ENCODE measurements at regions not wholly inside any gene's neighbourhood (a gene's known extent, or its start where the extent isn't known, plus 50 kb on each side); places are given as distances from the start of the nearest gene placed in this dataset.

DNA sequence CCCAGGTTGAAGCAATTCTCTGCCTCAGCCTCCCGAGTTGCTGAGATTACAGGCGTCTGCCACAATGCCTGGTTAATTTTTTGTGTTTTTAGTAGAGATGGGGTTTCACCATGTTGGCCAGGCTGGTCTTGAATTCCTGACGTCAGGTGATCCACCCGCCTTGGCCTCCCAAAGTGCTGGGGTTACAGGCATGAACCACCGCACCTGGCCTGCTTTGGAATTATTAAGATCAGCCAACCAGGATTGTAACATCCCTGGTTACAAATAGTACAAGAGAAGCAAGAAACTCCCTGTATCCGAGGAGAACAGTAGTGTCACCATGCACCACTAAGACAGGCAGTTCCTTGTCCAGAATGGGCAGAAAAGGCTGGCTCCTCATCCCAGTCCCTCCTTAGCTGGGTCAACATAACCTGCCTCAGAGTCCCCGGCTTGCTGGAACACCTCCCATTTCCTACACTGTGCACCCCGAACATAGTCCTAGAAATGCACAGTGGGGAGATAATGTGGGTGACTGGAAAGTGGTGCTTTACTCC is 77.2 kb upstream of the INCENP start:
- H3K27me3 ChIP-seq, result no peaks in the 10 kb centered on the region
- H3K36me3 ChIP-seq, result no peaks in the 10 kb centered on the region
- TF ChIP-seq, protein P1, sequence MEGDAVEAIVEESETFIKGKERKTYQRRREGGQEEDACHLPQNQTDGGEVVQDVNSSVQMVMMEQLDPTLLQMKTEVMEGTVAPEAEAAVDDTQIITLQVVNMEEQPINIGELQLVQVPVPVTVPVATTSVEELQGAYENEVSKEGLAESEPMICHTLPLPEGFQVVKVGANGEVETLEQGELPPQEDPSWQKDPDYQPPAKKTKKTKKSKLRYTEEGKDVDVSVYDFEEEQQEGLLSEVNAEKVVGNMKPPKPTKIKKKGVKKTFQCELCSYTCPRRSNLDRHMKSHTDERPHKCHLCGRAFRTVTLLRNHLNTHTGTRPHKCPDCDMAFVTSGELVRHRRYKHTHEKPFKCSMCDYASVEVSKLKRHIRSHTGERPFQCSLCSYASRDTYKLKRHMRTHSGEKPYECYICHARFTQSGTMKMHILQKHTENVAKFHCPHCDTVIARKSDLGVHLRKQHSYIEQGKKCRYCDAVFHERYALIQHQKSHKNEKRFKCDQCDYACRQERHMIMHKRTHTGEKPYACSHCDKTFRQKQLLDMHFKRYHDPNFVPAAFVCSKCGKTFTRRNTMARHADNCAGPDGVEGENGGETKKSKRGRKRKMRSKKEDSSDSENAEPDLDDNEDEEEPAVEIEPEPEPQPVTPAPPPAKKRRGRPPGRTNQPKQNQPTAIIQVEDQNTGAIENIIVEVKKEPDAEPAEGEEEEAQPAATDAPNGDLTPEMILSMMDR (IDR thresholded peaks at IDR 0.05), result no peak
- TF ChIP-seq POLR2AphosphoS5 (IDR thresholded peaks at IDR 0.05) (no peak), EP300 (IDR thresholded peaks at IDR 0.05) (no peak), POLR2A (IDR thresholded peaks at IDR 0.05) (no peak)
- peaks cover 0 to 6% (median 0%) of the 10 kb centered on the region in 3 donors for H3K4me1 ChIP-seq
- H3K4me3 ChIP-seq, result no peak overlapping the region
- no peak for ATAC-seq
- H3K9me3 ChIP-seq, result no peaks in the 10 kb centered on the region
- 67 to 100% methylated on average over 1 to 3 of the region's 8 CpGs for WGBS, 2 donors (ENCODE audit: low coverage in 1 of 2)
- no peak overlapping the region for H3K27ac ChIP-seq

DNA sequence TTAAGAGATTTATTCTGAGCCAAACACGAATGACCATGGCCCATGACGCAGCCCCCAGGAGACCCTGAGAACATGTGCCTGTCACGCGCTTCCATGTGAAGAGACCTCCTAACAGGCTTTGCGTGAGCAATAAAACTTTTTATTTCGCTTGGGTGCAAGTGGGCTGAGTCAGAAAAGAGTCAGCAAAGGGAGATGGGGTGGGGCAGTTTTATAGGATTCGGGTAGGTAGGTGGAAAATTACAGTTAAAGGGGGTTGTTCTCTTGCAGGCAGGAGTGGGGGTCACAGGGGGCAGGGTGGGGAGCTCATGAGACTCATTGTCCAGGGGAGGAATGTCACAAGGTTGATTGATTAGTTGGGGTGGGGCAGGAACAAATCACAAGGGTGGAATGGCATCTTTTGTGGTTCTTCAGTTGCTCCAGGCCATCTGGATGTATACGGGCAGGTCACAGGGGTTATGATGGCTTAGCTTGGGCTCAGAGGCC is 77.2 kb upstream of the FTH1 start:
- H3K9me3 ChIP-seq, result no peaks in the 10 kb centered on the region
- TF ChIP-seq, protein P1 (IDR thresholded peaks at IDR 0.05), result no peak
- TF ChIP-seq POLR2AphosphoS5 (IDR thresholded peaks at IDR 0.05), result no peak
- TF ChIP-seq POLR2A (IDR thresholded peaks at IDR 0.05), result no peak
- H3K4me3 ChIP-seq, result no peak overlapping the region
- no peak overlapping the region for H3K27ac ChIP-seq
- ATAC-seq, result no peak
- peaks cover 0 to 6% (median 0%) of the 10 kb centered on the region in 3 donors for H3K4me1 ChIP-seq
- no peaks in the 10 kb centered on the region for H3K27me3 ChIP-seq
- WGBS, 2 donors (ENCODE audit: low coverage in 1 of 2), result 67 to 79% methylated on average over 1 to 7 of the region's 8 CpGs
- no peaks in the 10 kb centered on the region for H3K36me3 ChIP-seq

GRCh38 chr11:62035293-62035692 is 67.9 kb upstream of the FTH1 start:
- Histone ChIP-seq H3K4me1 (no peaks in the 10 kb centered on the region), H3K27me3 (no peaks in the 10 kb centered on the region), H3K9me3 (no peaks in the 10 kb centered on the region), H3K4me3 (no peak overlapping the region), H3K27ac (no peak overlapping the region), H3K36me3 (no peaks in the 10 kb centered on the region)
- TF ChIP-seq EP300 (IDR thresholded peaks at IDR 0.05) (no peak), POLR2A (IDR thresholded peaks at IDR 0.05) (no peak), POLR2AphosphoS5 (IDR thresholded peaks at IDR 0.05) (no peak)
- TF ChIP-seq, protein P1 (IDR thresholded peaks at IDR 0.05), result no peak
- ATAC-seq, result no peak

DNA sequence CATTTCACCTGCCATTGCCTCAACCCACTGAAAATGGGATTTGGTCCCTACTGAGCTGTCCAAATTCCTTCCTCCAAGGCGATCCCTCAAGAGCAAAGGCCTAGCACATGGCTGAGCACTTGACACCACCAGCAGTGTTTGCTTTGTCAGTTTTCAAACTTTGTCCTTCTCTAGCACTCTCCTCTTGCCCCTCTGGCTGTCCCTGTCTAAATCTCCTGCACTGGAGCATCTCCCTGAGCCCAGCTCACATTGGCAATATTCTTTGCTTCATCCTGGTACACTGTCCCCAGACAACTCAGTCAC is 66.6 kb upstream of the FTH1 start:
- TF ChIP-seq EP300 (IDR thresholded peaks at IDR 0.05) (no peak), POLR2AphosphoS5 (IDR thresholded peaks at IDR 0.05) (no peak), POLR2A (IDR thresholded peaks at IDR 0.05) (no peak)
- TF ChIP-seq, protein P1 (IDR thresholded peaks at IDR 0.05), result no peak
- Histone ChIP-seq H3K4me1 (no peaks in the 10 kb centered on the region), H3K27me3 (no peaks in the 10 kb centered on the region), H3K9me3 (no peaks in the 10 kb centered on the region), H3K36me3 (no peaks in the 10 kb centered on the region), H3K4me3 (no peak overlapping the region), H3K27ac (no peak overlapping the region)
- ATAC-seq, result no peak
- WGBS, 2 donors (ENCODE audit: low coverage in 1 of 2), result 83 to 89% methylated on average over 1 of the region's 1 CpG

DNA sequence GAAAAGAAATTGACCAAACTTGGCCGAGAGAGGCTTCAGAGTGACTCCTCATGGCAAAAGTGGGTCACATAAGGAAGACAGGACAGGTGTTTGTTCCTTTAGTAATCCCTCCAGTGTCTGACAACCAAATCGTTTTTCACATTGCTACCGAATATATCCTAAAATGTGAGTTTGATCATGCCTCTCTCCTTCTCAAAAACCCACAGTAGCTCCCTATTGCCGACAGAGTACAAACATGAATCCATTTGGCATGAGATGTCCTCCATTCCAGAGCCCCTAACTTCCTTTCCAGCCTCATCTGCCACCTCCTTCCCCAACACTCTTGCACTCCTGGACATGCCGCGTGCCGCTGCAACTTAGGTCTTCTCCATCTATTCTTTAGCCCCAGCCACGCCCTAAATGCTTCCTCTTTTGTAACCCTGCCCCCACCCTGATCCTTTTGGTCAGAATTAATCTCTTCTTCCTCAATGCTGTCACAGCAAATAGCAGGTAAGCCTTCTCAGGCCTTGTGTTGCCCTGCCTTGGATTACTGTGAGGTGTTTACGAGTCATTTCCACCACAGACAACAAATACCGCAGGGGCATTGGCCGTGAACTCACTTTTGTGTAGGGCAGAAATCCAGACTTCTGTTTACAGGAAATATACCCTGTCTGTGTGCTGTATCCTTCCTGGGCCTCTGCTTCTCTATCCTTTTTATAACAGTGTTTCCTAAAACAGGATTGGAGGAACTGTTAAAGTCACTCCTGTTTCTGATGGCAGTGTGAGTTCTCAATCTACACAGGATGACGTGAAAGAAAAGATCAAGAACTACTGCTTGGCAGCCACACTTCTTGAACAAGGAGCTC is 66.0 kb upstream of the FTH1 start:
- 58% methylated on average over 7 to 12 of the region's 12 CpGs for WGBS, 2 donors (ENCODE audit: low coverage in 1 of 2)
- no peak for ATAC-seq

More for the DNA sequence above, 66.0 kb upstream of the FTH1 start:
- Histone ChIP-seq H3K27me3 (no peaks in the 10 kb centered on the region), H3K36me3 (no peaks in the 10 kb centered on the region), H3K27ac (no peak overlapping the region), H3K9me3 (no peaks in the 10 kb centered on the region), H3K4me1 (no peaks in the 10 kb centered on the region), H3K4me3 (no peak overlapping the region)
- TF ChIP-seq, protein P1 (IDR thresholded peaks at IDR 0.05), result no peak
- TF ChIP-seq POLR2AphosphoS5 (IDR thresholded peaks at IDR 0.05) (no peak), POLR2A (IDR thresholded peaks at IDR 0.05) (no peak), EP300 (IDR thresholded peaks at IDR 0.05) (no peak)

Measured in gastroesophageal sphincter (tissue), 4 donors.